OCI-LY7 (cell line): ENCODE measurements at regions not wholly inside any gene's neighbourhood (a gene's known extent, or its start where the extent isn't known, plus 50 kb on each side); places are given as distances from the start of the nearest gene placed in this dataset.

ENCODE experiments used
- BruUV-seq: library from RNA; stranded (reverse); fragments of 400-500 nt; replicated peaks from 2 replicates; lab custom pipeline; 2021; lab: Mats Ljungman, UMichigan
- CTCF ChIA-PET: fragments of 300-600 bp; sonication (Branson Sonifier 250); formaldehyde crosslinking; loops from one replicate; lab custom pipeline; 2022; ENCODE audit warnings: antibody characterized with exemption; ENCODE audit not compliant: unreplicated experiment; lab: Charles Lee
- POLR2A ChIA-PET: fragments of 300-600 bp; sonication (Branson Sonifier 250); formaldehyde crosslinking; loops from one replicate; lab custom pipeline; 2022; ENCODE audit warnings: antibody characterized with exemption; lab: Charles Lee
- DNase-seq: peaks from one replicate; pipeline ENCODE4 v3.0.0-alpha.2; 2015; ENCODE audit warnings: low spot score
- H2AFZ ChIP-seq: fragments of 200-600 bp; sonication (generic), shearing (Covaris generic); 2 replicates; pipeline ENCODE4 v1.6.1; 2014; ENCODE audit warnings: mild to moderate bottlenecking, antibody characterized with exemption, low read length, moderate library complexity
- H3K27ac ChIP-seq: fragments of 200-600 bp; sonication (generic); 2 replicates; pipeline ENCODE4 v1.5.1; 2014; ENCODE audit warnings: mixed run types, low read depth, mild to moderate bottlenecking, moderate library complexity, low read length, inconsistent platforms; ENCODE audit not compliant: poor library complexity, severe bottlenecking
- H3K36me3 ChIP-seq: fragments of 200-600 bp; sonication (generic); 2 replicates; pipeline ENCODE4 v1.6.1; 2014; ENCODE audit warnings: mild to moderate bottlenecking, antibody characterized with exemption, low read length, moderate library complexity, mixed read lengths; ENCODE audit not compliant: insufficient read depth
- H3K4me1 ChIP-seq: fragments of 200-600 bp; sonication (generic); 2 replicates; pipeline ENCODE4 v1.5.1; 2014; ENCODE audit warnings: mild to moderate bottlenecking, low read length; ENCODE audit not compliant: insufficient read depth, poor library complexity, severe bottlenecking
- H3K4me2 ChIP-seq: fragments of 200-600 bp; sonication (generic); 2 replicates; pipeline ENCODE4 v1.6.1; 2014; ENCODE audit warnings: mild to moderate bottlenecking, low read length
- H3K4me3 ChIP-seq: fragments of 200-600 bp; sonication (generic); 2 replicates; pipeline ENCODE4 v1.5.1; 2014; ENCODE audit warnings: mild to moderate bottlenecking, low read depth, low read length; ENCODE audit not compliant: poor library complexity, severe bottlenecking
- H3K79me2 ChIP-seq: fragments of 200-600 bp; sonication (generic); 2 replicates; pipeline ENCODE4 v1.6.1; 2016; ENCODE audit warnings: low read depth, mild to moderate bottlenecking, low read length, moderate library complexity, mixed read lengths; ENCODE audit not compliant: insufficient read depth
- H3K9me2 ChIP-seq: fragments of 200-600 bp; sonication (generic); 2 replicates; pipeline ENCODE4 v1.6.1; 2016; ENCODE audit warnings: mild to moderate bottlenecking, low read length, mixed read lengths; ENCODE audit not compliant: insufficient read depth
- H3K9me3 ChIP-seq: fragments of 200-600 bp; sonication (generic); 2 replicates; pipeline ENCODE4 v1.6.1; 2014; ENCODE audit warnings: mild to moderate bottlenecking, mixed run types, low read length, mixed read lengths
- H4K20me1 ChIP-seq: fragments of 200-600 bp; sonication (generic); 2 replicates; pipeline ENCODE4 v1.6.1; 2014; ENCODE audit warnings: mild to moderate bottlenecking, antibody characterized with exemption, low read length, moderate library complexity, mixed read lengths; ENCODE audit not compliant: insufficient read depth
- EZH2phosphoT487 ChIP-seq: fragments of 200-600 bp; sonication (generic); IDR thresholded peaks from 2 replicates; pipeline ENCODE4 v1.6.1; 2018; ENCODE audit warnings: low read depth, borderline replicate concordance, mild to moderate bottlenecking, mixed run types, antibody characterized with exemption, low read length, moderate library complexity, mixed read lengths
- intact Hi-C: fragments of 100-400 bp; cut with micrococcal nuclease; formaldehyde crosslinking; loops from one replicate; pipeline ENCODE4 v1.10.0; 2022; ENCODE audit not compliant: unreplicated experiment
- TF ChIP-seq, protein P1 (sequence below): fragments of 200-600 bp; sonication (generic); conservative IDR thresholded peaks from 2 replicates; pipeline ENCODE4 v1.5.1; 2014; ENCODE audit warnings: mild to moderate bottlenecking, antibody characterized with exemption, low read length, moderate library complexity, mixed read lengths

DNA sequence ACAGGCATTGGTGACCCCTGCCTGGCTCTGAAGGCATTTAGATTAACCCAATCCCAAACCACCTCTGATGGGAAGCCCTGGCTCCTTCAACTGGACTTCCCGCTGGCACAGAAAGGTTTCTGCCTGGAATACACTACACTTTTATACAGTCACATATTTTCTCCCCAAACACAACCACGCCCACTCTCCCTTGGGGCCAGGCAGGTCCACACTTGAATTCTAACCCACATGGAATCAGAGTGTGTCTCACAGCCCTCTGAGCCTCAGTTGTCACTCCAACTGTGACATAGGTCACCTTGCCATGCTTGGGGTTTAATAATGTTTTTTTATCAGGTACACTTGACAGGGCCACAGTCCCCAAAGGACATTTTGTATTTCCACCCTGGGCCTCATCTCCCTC, 368.6 kb downstream of the BCL11B start:
- no peaks in the 10 kb centered on the region for H3K9me3 ChIP-seq
- intact Hi-C loops: no loop called here
- no peak for TF ChIP-seq EZH2phosphoT487

DNA sequence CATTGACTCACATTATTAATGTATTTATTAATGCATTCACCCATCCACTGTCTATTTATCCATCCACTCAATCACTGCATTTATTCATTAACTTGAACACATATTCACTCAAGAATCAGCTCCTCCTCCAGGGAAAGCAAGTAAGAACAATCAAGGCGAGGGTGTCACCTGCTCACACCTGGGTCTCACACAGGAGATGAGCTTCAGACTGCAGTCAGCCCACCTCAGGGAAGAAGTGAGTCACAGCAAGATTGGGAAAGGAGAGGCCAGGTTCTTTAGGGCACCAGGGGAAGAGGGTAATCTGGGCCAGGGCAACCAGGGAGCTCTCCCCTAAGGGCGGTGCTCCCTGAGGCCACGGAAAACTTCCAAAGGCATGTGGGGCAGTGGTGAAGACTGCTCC, 367.3 kb downstream of the BCL11B start:
- Histone ChIP-seq H3K27ac (no peak overlapping the region), H2AFZ (no peak overlapping the region), H3K36me3 (no peaks in the 10 kb centered on the region), H3K4me1 (no peaks in the 10 kb centered on the region), H3K9me2 (no peaks in the 10 kb centered on the region), H3K4me2 (no peak overlapping the region), H3K4me3 (no peak overlapping the region), H3K9me3 (no peaks in the 10 kb centered on the region), H4K20me1 (no peaks in the 10 kb centered on the region), H3K79me2 (no peaks in the 10 kb centered on the region)
- ChIA-PET CTCF (no interaction called here), POLR2A (no interaction called here)
- no peak for DNase-seq
- TF ChIP-seq, protein P1, sequence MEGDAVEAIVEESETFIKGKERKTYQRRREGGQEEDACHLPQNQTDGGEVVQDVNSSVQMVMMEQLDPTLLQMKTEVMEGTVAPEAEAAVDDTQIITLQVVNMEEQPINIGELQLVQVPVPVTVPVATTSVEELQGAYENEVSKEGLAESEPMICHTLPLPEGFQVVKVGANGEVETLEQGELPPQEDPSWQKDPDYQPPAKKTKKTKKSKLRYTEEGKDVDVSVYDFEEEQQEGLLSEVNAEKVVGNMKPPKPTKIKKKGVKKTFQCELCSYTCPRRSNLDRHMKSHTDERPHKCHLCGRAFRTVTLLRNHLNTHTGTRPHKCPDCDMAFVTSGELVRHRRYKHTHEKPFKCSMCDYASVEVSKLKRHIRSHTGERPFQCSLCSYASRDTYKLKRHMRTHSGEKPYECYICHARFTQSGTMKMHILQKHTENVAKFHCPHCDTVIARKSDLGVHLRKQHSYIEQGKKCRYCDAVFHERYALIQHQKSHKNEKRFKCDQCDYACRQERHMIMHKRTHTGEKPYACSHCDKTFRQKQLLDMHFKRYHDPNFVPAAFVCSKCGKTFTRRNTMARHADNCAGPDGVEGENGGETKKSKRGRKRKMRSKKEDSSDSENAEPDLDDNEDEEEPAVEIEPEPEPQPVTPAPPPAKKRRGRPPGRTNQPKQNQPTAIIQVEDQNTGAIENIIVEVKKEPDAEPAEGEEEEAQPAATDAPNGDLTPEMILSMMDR: no peak
- TF ChIP-seq EZH2phosphoT487: no peak
- intact Hi-C loops: no loop called here
- no TSS peak for BruUV-seq

More for the DNA sequence above, 368.6 kb downstream of the BCL11B start:
- H3K36me3 ChIP-seq: no peaks in the 10 kb centered on the region
- no peak overlapping the region for H3K4me2 ChIP-seq
- H3K9me2 ChIP-seq: no peaks in the 10 kb centered on the region
- H2AFZ ChIP-seq: no peak overlapping the region
- BruUV-seq: no TSS peak
- no peak overlapping the region for H3K4me3 ChIP-seq
- H3K27ac ChIP-seq: no peak overlapping the region
- POLR2A ChIA-PET: no interaction called here
- DNase-seq: no peak
- no peaks in the 10 kb centered on the region for H3K4me1 ChIP-seq
- no peaks in the 10 kb centered on the region for H4K20me1 ChIP-seq
- CTCF ChIA-PET: no interaction called here
- H3K79me2 ChIP-seq: no peaks in the 10 kb centered on the region

DNA sequence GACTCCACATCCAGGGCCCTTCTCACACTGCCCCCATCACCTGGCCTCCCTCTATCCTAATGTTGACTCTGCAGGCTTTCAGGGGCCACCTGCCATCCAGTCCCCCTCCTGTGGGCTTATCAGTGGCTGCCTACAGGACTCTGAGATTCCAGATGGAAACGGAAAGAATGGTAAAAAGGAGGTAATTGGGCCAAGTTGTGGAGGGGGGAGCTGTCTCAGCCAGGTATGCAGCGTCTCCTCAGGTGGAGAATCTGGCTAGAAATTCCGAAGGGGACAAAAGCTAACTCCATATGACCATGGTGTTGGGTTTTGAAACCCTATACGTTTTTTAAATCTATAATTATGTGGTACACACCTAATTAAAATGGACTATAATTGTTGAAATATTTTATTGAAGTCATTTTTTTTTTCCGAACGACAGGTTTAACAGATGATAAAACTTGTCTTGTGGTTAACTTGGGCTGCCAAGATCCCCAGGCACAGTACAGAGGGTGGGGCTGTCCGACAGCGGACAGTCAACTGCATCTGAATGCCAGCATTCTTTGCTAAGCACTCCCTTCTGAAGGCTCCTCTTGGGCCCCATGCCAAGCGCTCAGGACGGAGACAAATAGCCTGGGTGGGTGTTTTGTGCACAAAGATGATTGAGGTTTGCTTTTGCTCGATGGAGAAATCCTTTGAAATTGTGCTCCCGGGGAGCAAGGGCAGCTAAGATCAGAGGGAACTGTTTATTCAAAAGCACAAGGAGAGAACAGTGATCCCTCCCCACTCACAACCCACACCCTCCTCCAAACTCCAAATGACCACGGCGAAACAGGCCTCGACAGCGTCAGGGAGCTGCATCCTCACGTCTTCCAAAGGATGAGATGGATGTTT, 365.6 kb downstream of the BCL11B start:
- no peaks in the 10 kb centered on the region for H3K79me2 ChIP-seq

More for the DNA sequence above, 365.6 kb downstream of the BCL11B start:
- H3K4me1 ChIP-seq: no peaks in the 10 kb centered on the region
- TF ChIP-seq EZH2phosphoT487: no peak
- TF ChIP-seq, protein P1: no peak
- no peak overlapping the region for H3K4me3 ChIP-seq
- CTCF ChIA-PET: no interaction called here
- POLR2A ChIA-PET: no interaction called here
- BruUV-seq: no TSS peak
- H4K20me1 ChIP-seq: no peaks in the 10 kb centered on the region
- H2AFZ ChIP-seq: no peak overlapping the region
- no peak for DNase-seq
- H3K4me2 ChIP-seq: no peak overlapping the region
- H3K9me2 ChIP-seq: no peaks in the 10 kb centered on the region
- no peaks in the 10 kb centered on the region for H3K9me3 ChIP-seq
- no peak overlapping the region for H3K27ac ChIP-seq
- intact Hi-C loops: no loop called here
- no peaks in the 10 kb centered on the region for H3K36me3 ChIP-seq
